ENCODE measurements at regions not wholly inside any gene's neighbourhood (a gene's known extent, or its start where the extent isn't known, plus 50 kb on each side); places are given as distances from the start of the nearest gene placed in this dataset.

GRCh38 chr11:39432929-39433328 is 2026.5 kb downstream of the LRRC4C start:
- TF ChIP-seq CTCF (IDR thresholded peaks at IDR 0.05): no peak
- no peak for TF ChIP-seq POLR2A (IDR thresholded peaks at IDR 0.05)
